Panc1 (cell line): ENCODE measurements at regions not wholly inside any gene's neighbourhood (a gene's known extent, or its start where the extent isn't known, plus 50 kb on each side); places are given as distances from the start of the nearest gene placed in this dataset.

Experiments used
- ATAC-seq: fragments of 200-7000 bp; cut with Tn5 transposase; 2 replicates; pipeline ENCODE4 v1.9.1; 2020; ENCODE audit warnings: mild to moderate bottlenecking, moderate library complexity
- BruUV-seq: library from RNA; stranded (reverse); fragments of 400-500 nt; replicated peaks from 2 replicates; lab custom pipeline; 2021; lab: Mats Ljungman, UMichigan
- CTCF ChIA-PET: fragments of 300-600 bp; sonication (Branson Sonifier 250); formaldehyde crosslinking; loops from one replicate; lab custom pipeline; 2022; ENCODE audit warnings: antibody characterized with exemption; lab: Charles Lee
- POLR2A ChIA-PET: fragments of 300-600 bp; sonication (Branson Sonifier 250); formaldehyde crosslinking; loops from one replicate; lab custom pipeline; 2022; ENCODE audit warnings: antibody characterized with exemption; lab: Charles Lee
- DNase-seq: peaks from one replicate; pipeline ENCODE4 v3.0.0-alpha.2; 2010; ENCODE audit warnings: low read depth, low spot score
- H3K27ac ChIP-seq: 2 replicates; pipeline ENCODE4 v1.5.1; 2011; ENCODE audit warnings: mild to moderate bottlenecking, low read length, inconsistent platforms
- H3K27me3 ChIP-seq: fragments of 200-500 bp; sonication (Bioruptor generic); 2 replicates; pipeline ENCODE4 v1.6.0; 2014; ENCODE audit warnings: low read length, inconsistent platforms; ENCODE audit not compliant: control insufficient read depth, insufficient read depth
- H3K36me3 ChIP-seq: fragments of 200-500 bp; sonication (Bioruptor generic); 2 replicates; pipeline ENCODE4 v1.5.1; 2014; ENCODE audit warnings: inconsistent platforms, mild to moderate bottlenecking, low read length, moderate library complexity; ENCODE audit not compliant: control insufficient read depth, insufficient read depth
- H3K4me1 ChIP-seq: 2 replicates; pipeline ENCODE4 v1.5.1; 2011; ENCODE audit warnings: inconsistent platforms, mild to moderate bottlenecking, low read length, moderate library complexity; ENCODE audit not compliant: control insufficient read depth, insufficient read depth
- H3K4me3 ChIP-seq, 2 experiments: 2 replicates each; pipeline ENCODE4 v1.5.1; 2011 to 2012; ENCODE audit warnings: low read depth in 2 of 2, low read length in 2 of 2, mild to moderate bottlenecking in 2 of 2, inconsistent platforms in 1 of 2, moderate library complexity in 1 of 2
- H3K9me3 ChIP-seq: fragments of 200-500 bp; sonication (Bioruptor generic); 2 replicates; pipeline ENCODE4 v1.5.1; 2014; ENCODE audit warnings: low read depth, mild to moderate bottlenecking, inconsistent platforms, low read length, moderate library complexity; ENCODE audit not compliant: control insufficient read depth, insufficient read depth
- CTCF ChIP-seq: fragments of 450-650 bp; IDR thresholded peaks from 2 replicates; pipeline ENCODE4 v1.5.1; 2017; ENCODE audit warnings: mild to moderate bottlenecking
- POLR2AphosphoS5 ChIP-seq: IDR thresholded peaks from 2 replicates; pipeline ENCODE4 v1.6.1; 2012; ENCODE audit warnings: mild to moderate bottlenecking, low read depth, low read length, moderate library complexity
- SIN3A ChIP-seq: IDR thresholded peaks from 2 replicates; pipeline ENCODE4 v1.6.1; 2012; ENCODE audit warnings: low read depth, mild to moderate bottlenecking, low read length, moderate library complexity, borderline replicate concordance; ENCODE audit not compliant: insufficient read depth
- TCF7L2 ChIP-seq: IDR thresholded peaks from 2 replicates; pipeline ENCODE4 v1.6.1; 2011; ENCODE audit warnings: mild to moderate bottlenecking, low read depth, low read length, inconsistent platforms
- in situ Hi-C: cut with HindIII; loops from 2 replicates; pipeline ENCODE4 v1.10.0; 2016; ENCODE audit warnings: low sequenced_read_pairs, low pct_unique_long_range_greater_than_20kb
- intact Hi-C: fragments of 100-400 bp; cut with micrococcal nuclease; formaldehyde crosslinking; loops from one replicate; pipeline ENCODE4 v1.10.0; 2022; ENCODE audit not compliant: unreplicated experiment
- TF ChIP-seq, protein P1 (sequence below), 2 experiments: IDR thresholded peaks; 2 replicates each; pipeline ENCODE4 v1.6.1; 2011 to 2012; ENCODE audit warnings: low read depth in 2 of 2, control low read depth in 1 of 2, low read length in 1 of 2, mild to moderate bottlenecking in 1 of 2, moderate library complexity in 1 of 2; ENCODE audit not compliant: insufficient read depth in 1 of 2

GRCh38 chr1:78214334-78214733 is 168.6 kb downstream of the GIPC2 start:
- Histone ChIP-seq H3K4me1 (no peaks in the 10 kb centered on the region), H3K36me3 (no peaks in the 10 kb centered on the region), H3K4me3 (no peak overlapping the region), H3K27ac (no peak overlapping the region), H3K9me3 (no peaks in the 10 kb centered on the region), H3K27me3 (no peaks in the 10 kb centered on the region)
- ChIA-PET POLR2A (no interaction called here), CTCF (no interaction called here)
- in situ Hi-C loops: no loop called here
- intact Hi-C loops: no loop called here
- no peak for ATAC-seq
- DNase-seq: no peak
- TF ChIP-seq TCF7L2: no peak
- TF ChIP-seq POLR2AphosphoS5: no peak
- TF ChIP-seq CTCF: no peak
- TF ChIP-seq, protein P1, sequence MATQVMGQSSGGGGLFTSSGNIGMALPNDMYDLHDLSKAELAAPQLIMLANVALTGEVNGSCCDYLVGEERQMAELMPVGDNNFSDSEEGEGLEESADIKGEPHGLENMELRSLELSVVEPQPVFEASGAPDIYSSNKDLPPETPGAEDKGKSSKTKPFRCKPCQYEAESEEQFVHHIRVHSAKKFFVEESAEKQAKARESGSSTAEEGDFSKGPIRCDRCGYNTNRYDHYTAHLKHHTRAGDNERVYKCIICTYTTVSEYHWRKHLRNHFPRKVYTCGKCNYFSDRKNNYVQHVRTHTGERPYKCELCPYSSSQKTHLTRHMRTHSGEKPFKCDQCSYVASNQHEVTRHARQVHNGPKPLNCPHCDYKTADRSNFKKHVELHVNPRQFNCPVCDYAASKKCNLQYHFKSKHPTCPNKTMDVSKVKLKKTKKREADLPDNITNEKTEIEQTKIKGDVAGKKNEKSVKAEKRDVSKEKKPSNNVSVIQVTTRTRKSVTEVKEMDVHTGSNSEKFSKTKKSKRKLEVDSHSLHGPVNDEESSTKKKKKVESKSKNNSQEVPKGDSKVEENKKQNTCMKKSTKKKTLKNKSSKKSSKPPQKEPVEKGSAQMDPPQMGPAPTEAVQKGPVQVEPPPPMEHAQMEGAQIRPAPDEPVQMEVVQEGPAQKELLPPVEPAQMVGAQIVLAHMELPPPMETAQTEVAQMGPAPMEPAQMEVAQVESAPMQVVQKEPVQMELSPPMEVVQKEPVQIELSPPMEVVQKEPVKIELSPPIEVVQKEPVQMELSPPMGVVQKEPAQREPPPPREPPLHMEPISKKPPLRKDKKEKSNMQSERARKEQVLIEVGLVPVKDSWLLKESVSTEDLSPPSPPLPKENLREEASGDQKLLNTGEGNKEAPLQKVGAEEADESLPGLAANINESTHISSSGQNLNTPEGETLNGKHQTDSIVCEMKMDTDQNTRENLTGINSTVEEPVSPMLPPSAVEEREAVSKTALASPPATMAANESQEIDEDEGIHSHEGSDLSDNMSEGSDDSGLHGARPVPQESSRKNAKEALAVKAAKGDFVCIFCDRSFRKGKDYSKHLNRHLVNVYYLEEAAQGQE (IDR thresholded peaks at IDR 0.05; ENCODE audit: insufficient read depth in 1 of 2, low read depth in 2 of 2, low read length in 1 of 2): no peak
- TF ChIP-seq SIN3A: no peak
- BruUV-seq: no TSS peak

DNA sequence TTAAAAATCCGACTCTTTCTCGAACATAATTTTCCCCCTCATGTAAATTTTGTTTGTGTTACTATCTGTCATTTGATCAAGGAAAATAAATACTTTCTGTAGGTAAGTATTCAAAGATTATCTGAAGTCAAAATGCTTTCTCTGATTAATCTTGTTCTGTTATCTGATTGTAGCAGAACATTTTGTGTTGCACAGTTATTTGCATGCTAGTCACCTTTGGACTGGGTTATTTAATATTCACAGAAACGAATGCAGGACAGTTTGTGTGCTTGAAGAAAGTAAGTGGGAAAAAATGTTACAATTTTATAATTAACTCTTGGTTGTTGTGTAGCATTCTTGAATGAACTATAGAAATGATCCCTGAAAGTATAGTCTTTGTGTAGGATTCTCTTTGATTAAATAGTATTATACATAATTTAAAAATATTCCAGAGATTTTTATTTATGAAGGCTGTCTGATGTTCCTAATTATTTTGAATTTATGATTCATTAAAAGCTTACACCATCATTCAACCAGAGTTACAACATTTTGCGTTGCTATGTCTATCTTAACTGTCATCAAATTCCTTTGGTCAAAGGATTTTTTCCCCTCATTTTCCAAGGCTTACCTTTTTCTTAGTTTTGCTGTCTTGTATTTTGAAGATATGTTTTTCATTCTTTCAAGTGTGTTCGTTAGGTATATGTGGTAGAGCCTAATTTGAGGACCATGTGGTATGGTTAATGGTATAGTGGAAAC is 176.6 kb downstream of the GIPC2 start:
- ATAC-seq (no peak), DNase-seq (no peak)
- TF ChIP-seq CTCF (no peak), POLR2AphosphoS5 (no peak), TCF7L2 (no peak), SIN3A (no peak)
- TF ChIP-seq, protein P1 (IDR thresholded peaks at IDR 0.05; ENCODE audit: insufficient read depth in 1 of 2, low read depth in 2 of 2, low read length in 1 of 2): no peak
- intact Hi-C loops (no loop called here), in situ Hi-C loops (no loop called here)
- H3K4me3 ChIP-seq: no peak overlapping the region
- H3K27ac ChIP-seq: no peak overlapping the region
- CTCF ChIA-PET: no interaction called here
- POLR2A ChIA-PET: no interaction called here
- no peaks in the 10 kb centered on the region for H3K27me3 ChIP-seq
- H3K36me3 ChIP-seq: no peaks in the 10 kb centered on the region
- no peaks in the 10 kb centered on the region for H3K9me3 ChIP-seq
- BruUV-seq: no TSS peak
- H3K4me1 ChIP-seq: no peaks in the 10 kb centered on the region
